HG03469 (cell line): ENCODE measurements at regions not wholly inside any gene's neighbourhood (a gene's known extent, or its start where the extent isn't known, plus 50 kb on each side); places are given as distances from the start of the nearest gene placed in this dataset.

ENCODE experiments used
- ATAC-seq: cut with Tn5 transposase; IDR thresholded peaks from one replicate; pipeline ENCODE4 v1.9.1; 2021; ENCODE audit warnings: mild to moderate bottlenecking, moderate library complexity, moderate number of reproducible peaks; ENCODE audit not compliant: unreplicated experiment

DNA sequence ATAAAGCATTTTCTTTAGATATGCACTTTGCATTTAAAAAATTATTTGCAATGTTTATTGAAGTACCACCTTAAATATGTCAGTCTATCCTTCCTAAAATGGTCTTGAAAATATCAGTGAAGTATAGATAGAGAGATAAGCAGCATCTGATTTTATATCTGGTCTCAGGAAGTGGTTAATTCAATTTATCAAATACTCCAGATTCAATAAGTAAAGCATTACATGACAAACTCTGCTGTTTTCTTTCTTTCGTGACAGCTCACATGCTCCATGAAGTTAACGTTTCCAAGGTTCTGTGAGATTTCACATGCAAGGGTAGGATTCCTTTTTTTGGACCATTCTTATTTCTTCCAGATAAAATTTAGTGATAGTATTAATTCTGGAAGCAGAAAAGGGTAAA, 775.4 kb upstream of the ROBO1 start:
- no peak for ATAC-seq

DNA sequence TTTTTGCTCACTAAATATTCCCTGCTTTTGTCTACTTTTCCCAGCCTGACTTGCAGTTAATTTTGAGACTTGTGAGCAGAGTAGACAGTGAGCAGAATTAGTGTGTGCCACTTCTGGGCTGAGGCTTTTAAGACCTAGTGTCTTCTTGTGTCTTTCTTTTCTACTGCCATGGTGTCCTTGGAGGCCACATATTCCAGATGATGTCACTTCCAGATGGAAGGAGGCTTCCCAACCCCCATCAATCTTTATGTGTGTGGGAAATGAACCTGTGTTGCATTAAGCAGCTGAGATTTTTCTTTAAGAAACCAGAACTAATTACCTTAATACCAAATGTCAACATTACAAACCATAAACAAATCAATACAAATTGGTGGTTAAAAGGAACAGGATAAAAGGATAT, 774.7 kb upstream of the ROBO1 start:
- ATAC-seq, result no peak

DNA sequence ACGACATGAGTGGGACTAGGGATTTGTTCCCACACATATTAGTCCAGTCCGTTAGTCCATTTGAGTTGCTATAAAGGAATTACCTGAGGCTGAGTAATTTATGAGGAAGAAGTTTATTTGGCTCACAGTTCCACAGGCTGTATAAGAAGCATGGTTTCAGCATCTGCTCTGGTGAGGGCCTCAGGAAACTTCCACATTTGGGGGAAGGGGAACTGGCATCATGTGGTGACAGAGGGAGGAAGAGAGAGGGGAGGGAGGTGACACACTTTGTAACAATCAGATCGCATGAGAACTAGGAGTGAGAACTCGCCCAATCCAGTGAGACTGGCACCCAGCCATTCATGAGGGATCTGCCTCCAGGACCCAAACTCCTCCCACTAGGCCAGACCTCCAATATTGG, 769.9 kb upstream of the ROBO1 start:
- no peak for ATAC-seq

DNA sequence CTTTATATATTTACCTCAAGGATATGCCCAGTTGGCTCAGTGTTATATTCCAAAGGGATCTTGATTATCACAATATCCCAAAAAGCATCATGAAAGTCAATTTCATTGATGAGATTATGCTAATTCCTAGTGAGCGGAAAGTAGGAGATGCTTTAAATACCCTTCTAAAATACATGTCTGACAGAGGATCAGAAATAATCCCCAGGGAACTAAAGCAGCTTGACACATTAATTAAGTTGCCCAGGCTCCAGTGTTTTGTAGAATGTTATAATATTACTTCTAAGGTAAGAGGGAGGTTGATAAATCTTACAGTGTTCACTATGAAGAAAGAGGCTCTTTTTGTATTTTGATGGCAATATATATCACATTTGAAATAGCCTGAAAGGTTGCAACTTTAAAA, 767.5 kb upstream of the ROBO1 start:
- ATAC-seq, result no peak

- no peak for ATAC-seq
These were observed 765.8 kb upstream of the ROBO1 start for GRCh38 chr3:80533553-80533952.

- ATAC-seq, result no peak
These were observed 758.4 kb upstream of the ROBO1 start for GRCh38 chr3:80526153-80526552.

GRCh38 chr3:80521081-80521480, 753.3 kb upstream of the ROBO1 start:
- ATAC-seq, result no peak

GRCh38 chr3:80519436-80519835, 751.6 kb upstream of the ROBO1 start:
- ATAC-seq, result no peak

GRCh38 chr3:80496452-80496851, 728.7 kb upstream of the ROBO1 start:
- no peak for ATAC-seq

- ATAC-seq, result no peak
These were observed 724.4 kb upstream of the ROBO1 start for GRCh38 chr3:80492162-80492561.

- ATAC-seq, result no peak
These were observed 705.2 kb upstream of the ROBO1 start for GRCh38 chr3:80472961-80473360.

DNA sequence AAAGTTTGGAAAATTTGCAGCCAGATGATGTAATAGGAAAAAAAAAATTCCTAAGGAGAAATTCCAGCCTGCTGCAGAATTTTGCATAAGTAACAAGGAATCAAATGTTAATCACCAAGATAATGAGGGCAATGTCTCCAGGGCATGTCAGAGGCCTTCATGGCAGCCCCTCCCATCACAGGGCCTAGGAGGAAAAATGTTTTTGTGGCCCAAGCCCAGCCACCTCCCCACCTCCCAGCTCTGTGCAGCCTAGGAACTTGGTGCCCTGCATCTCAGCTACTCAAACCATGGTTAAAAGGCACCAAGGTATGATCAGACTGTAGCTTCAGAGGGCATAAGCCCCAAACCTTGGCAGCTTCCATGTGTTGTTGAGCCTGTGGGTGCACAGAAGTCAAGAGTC, 704.7 kb upstream of the ROBO1 start:
- no peak for ATAC-seq

GRCh38 chr3:80470433-80470832, 702.6 kb upstream of the ROBO1 start:
- ATAC-seq, result no peak

- ATAC-seq, result no peak
These were observed 697.9 kb upstream of the ROBO1 start for GRCh38 chr3:80465746-80466145.

DNA sequence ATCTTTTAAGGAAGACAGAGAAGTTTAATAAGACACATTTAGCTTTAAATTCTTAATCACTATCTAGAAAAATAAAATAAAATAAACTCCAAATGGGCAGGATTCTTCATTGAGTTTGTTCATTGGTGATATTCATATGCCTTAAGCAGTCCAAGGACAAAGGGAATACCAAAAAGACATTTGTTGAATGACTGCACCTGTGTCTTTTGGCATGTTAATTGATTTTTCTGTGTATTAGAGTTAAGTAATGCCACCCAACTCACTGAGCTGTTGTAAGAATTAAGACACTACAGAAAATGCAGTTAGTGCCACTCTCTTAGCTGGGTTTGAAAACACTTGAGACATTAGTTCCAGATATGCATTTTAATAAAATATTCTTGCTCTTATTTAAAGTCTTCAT, 683.6 kb upstream of the ROBO1 start:
- ATAC-seq, result no peak

DNA sequence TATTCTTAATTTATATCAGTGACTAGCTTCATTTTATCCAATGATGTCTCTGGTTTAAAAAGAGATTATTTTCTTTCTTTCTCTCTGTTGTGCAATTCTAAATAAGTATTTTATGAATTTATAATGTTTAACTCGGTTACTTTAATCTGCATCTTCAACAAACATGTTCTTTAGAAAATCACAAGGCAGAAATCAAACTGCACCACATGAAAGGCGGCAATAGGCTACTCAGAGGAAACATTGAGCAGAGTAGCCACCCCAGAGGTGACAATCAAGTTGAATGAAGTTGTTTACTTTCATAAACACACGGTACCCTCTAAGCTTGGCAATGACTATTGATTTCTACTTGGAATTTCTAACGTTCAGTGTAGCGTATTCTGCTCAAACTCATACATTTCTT, 677.8 kb upstream of the ROBO1 start:
- ATAC-seq, result no peak

GRCh38 chr3:80445053-80445452, 677.3 kb upstream of the ROBO1 start:
- ATAC-seq, result no peak

GRCh38 chr3:80439490-80439889, 671.7 kb upstream of the ROBO1 start:
- no peak for ATAC-seq

- no peak for ATAC-seq
These were observed 666.6 kb upstream of the ROBO1 start for GRCh38 chr3:80434366-80434765.

- ATAC-seq, result no peak
These were observed 657.2 kb upstream of the ROBO1 start for GRCh38 chr3:80424951-80425350.

GRCh38 chr3:80408030-80408721, 640.4 kb upstream of the ROBO1 start:
- no peak for ATAC-seq

DNA sequence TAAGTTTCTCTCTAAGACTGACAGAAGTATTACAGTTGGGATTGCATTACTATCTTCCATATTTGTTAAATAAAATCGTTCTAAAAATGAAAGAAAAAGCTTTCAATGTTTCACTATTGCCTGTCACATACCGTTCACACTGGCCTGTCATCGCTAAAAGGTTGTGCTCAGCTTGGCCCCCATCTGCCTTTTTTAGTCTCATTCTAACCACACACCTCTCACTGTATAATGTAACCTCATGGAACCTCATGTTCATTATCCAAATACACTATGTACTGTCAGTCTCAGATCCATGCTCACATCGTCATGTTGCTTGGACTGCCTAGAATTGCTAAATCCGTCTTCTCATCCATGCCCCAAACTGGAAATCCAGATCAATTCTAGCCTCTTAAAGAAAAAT, 637.8 kb upstream of the ROBO1 start:
- ATAC-seq, result no peak

- ATAC-seq, result no peak
These were observed 627.2 kb upstream of the ROBO1 start for GRCh38 chr3:80395023-80395422.
